ENCODE measurements at regions not wholly inside any gene's neighbourhood (a gene's known extent, or its start where the extent isn't known, plus 50 kb on each side); places are given as distances from the start of the nearest gene placed in this dataset.

GRCh38 chr4:29051381-29051965 is 1668.7 kb upstream of the PCDH7 start (continued):
- TF ChIP-seq RAD21 (conservative IDR thresholded peaks at IDR 0.05 in 1 of 2, IDR thresholded peaks at IDR 0.05 in 1 of 2) = no peak
- TF ChIP-seq PHF8 (IDR thresholded peaks at IDR 0.05; ENCODE audit: borderline replicate concordance, low read depth) = no peak
- no peak for TF ChIP-seq EHF (CRISPR knock-in tag; IDR thresholded peaks at IDR 0.05)

- Histone ChIP-seq H3K4me2 (no peak overlapping the region), H3K27ac (no peak overlapping the region), H3K9me3 (no peaks in the 10 kb centered on the region), H3K4me1 (no peaks in the 10 kb centered on the region), H3K4me3 (no peak overlapping the region)
- CTCF ChIA-PET = no interaction called here
- TF ChIP-seq REST (IDR thresholded peaks at IDR 0.05) (no peak), KDM5A (IDR thresholded peaks at IDR 0.05) (no peak), MYC (IDR thresholded peaks at IDR 0.05; ENCODE audit: borderline replicate concordance, low read length) (no peak), CBX2 (IDR thresholded peaks at IDR 0.05; ENCODE audit: borderline replicate concordance, low read depth) (no peak)
- ATAC-seq (no peak), DNase-seq (ENCODE audit: low read depth in 1 of 2, low spot score in 1 of 2) (no peak), FAIRE-seq (no peak)
- WGBS (ENCODE audit: missing lambda C conversion rate) = 5% methylated on average over 3 of the region's 4 CpGs
- POLR2A ChIA-PET = no interaction called here
These were observed 1667.9 kb upstream of the PCDH7 start for GRCh38 chr4:29052266-29052665.

- ChIA-PET POLR2A (no interaction called here), CTCF (no interaction called here)
- H3K9me3 ChIP-seq = no peaks in the 10 kb centered on the region
- 3% methylated on average over 2 of the region's 2 CpGs for WGBS (ENCODE audit: missing lambda C conversion rate)
- TF ChIP-seq CHD2 (IDR thresholded peaks at IDR 0.05; ENCODE audit: low read length, partially characterized antibody) = no peak
- no peak for TF ChIP-seq MAFK (IDR thresholded peaks at IDR 0.05; ENCODE audit: partially characterized antibody)
- TF ChIP-seq CEBPB (IDR thresholded peaks at IDR 0.05) = no peak
- no peak for TF ChIP-seq ZSCAN20 (CRISPR knock-in tag; IDR thresholded peaks at IDR 0.05)
- TF ChIP-seq HMGXB4 (CRISPR knock-in tag; IDR thresholded peaks at IDR 0.05; ENCODE audit: borderline replicate concordance) = no peak
- TF ChIP-seq POLR2A (IDR thresholded peaks at IDR 0.05; ENCODE audit: low read length) = no peak
- no peak for TF ChIP-seq TP53 (CRISPR knock-in tag; IDR thresholded peaks at IDR 0.05)
- no peak for TF ChIP-seq KDM1A (IDR thresholded peaks at IDR 0.05; ENCODE audit: low read depth)
- TF ChIP-seq SMC3 (IDR thresholded peaks at IDR 0.05) = no peak
- TF ChIP-seq JUN (IDR thresholded peaks at IDR 0.05) = no peak
- no peak for TF ChIP-seq EHF (CRISPR knock-in tag; IDR thresholded peaks at IDR 0.05)
- no peak for TF ChIP-seq CBX8 (IDR thresholded peaks at IDR 0.05)
- no peak for TF ChIP-seq POLR2AphosphoS2 (conservative IDR thresholded peaks at IDR 0.05; ENCODE audit: low read length)
- no peak for TF ChIP-seq HOXB5 (CRISPR knock-in tag; IDR thresholded peaks at IDR 0.05)
- TF ChIP-seq RNF2 (IDR thresholded peaks at IDR 0.05; ENCODE audit: borderline replicate concordance, low read depth) = no peak
- no peak for TF ChIP-seq BHLHE40 (IDR thresholded peaks at IDR 0.05; ENCODE audit: low read depth, low read length)
- TF ChIP-seq RCOR1 (IDR thresholded peaks at IDR 0.05; ENCODE audit: low read depth, low read length) = no peak
- H3K27ac ChIP-seq = no peak overlapping the region
- ATAC-seq = no peak
- H3K4me2 ChIP-seq = no peak overlapping the region
- no peaks in the 10 kb centered on the region for H3K4me1 ChIP-seq
- DNase-seq (ENCODE audit: low read depth in 1 of 2, low spot score in 1 of 2) = no peak
- FAIRE-seq = no peak
- H3K4me3 ChIP-seq = no peak overlapping the region
These were observed 1661.6 kb upstream of the PCDH7 start for GRCh38 chr4:29058531-29058930.
